ENCODE measurements at regions not wholly inside any gene's neighbourhood (a gene's known extent, or its start where the extent isn't known, plus 50 kb on each side); places are given as distances from the start of the nearest gene placed in this dataset.

GRCh38 chr14:56964895-56965294, 154.6 kb upstream of the OTX2 start:
- Histone ChIP-seq H3K79me2 (ENCODE audit: insufficient read depth, low read length) (no peaks in the 10 kb centered on the region), H4K20me1 (ENCODE audit: insufficient read depth, low read length) (no peaks in the 10 kb centered on the region)
- ATAC-seq (ENCODE audit: insufficient read depth, low read depth), result no peak

GRCh38 chr14:56963381-56963780, 153.1 kb upstream of the OTX2 start:
- Histone ChIP-seq H2AFZ (ENCODE audit: low read depth, low read length) (no peak overlapping the region), H3K9me3 (ENCODE audit: insufficient read depth, low read length, severe bottlenecking) (no peaks in the 10 kb centered on the region), H3K79me2 (ENCODE audit: insufficient read depth, low read length) (no peaks in the 10 kb centered on the region), H3K36me3 (ENCODE audit: insufficient read depth, low read length) (no peaks in the 10 kb centered on the region), H3K4me2 (ENCODE audit: insufficient read depth, low read length) (no peak overlapping the region), H3K27me3 (ENCODE audit: insufficient read depth, low read length, poor library complexity) (peaks cover 5% of the 10 kb centered on the region), H3K4me3 (ENCODE audit: low read depth in 1 of 2, low read length in 2 of 2) (no peak overlapping the region), H3K27ac (ENCODE audit: low read length) (no peak overlapping the region), H3K4me1 (ENCODE audit: insufficient read depth, low read length) (no peaks in the 10 kb centered on the region), H3K9ac (ENCODE audit: low read depth, low read length) (no peak overlapping the region), H4K20me1 (ENCODE audit: insufficient read depth, low read length) (no peaks in the 10 kb centered on the region)
- ATAC-seq (ENCODE audit: insufficient read depth, low read depth) (no peak), DNase-seq (no peak)
- no peak for TF ChIP-seq EZH2 (IDR thresholded peaks at IDR 0.05; ENCODE audit: borderline replicate concordance, low read depth, low read length, severe bottlenecking)
- no peak for TF ChIP-seq CTCF (IDR thresholded peaks at IDR 0.05; ENCODE audit: borderline replicate concordance, extremely low read depth, low read length, poor library complexity, severe bottlenecking)

More at GRCh38 chr14:56964895-56965294, 154.6 kb upstream of the OTX2 start:
- no peak overlapping the region for H3K4me2 ChIP-seq (ENCODE audit: insufficient read depth, low read length)
- H3K9me3 ChIP-seq (ENCODE audit: insufficient read depth, low read length, severe bottlenecking), result no peaks in the 10 kb centered on the region
- TF ChIP-seq EZH2 (IDR thresholded peaks at IDR 0.05; ENCODE audit: borderline replicate concordance, low read depth, low read length, severe bottlenecking) (no peak), CTCF (IDR thresholded peaks at IDR 0.05; ENCODE audit: borderline replicate concordance, extremely low read depth, low read length, poor library complexity, severe bottlenecking) (no peak)
- no peak for DNase-seq
- no peak overlapping the region for H3K4me3 ChIP-seq (ENCODE audit: low read depth in 1 of 2, low read length in 2 of 2)
- no peaks in the 10 kb centered on the region for H3K36me3 ChIP-seq (ENCODE audit: insufficient read depth, low read length)
- peaks cover 5% of the 10 kb centered on the region for H3K27me3 ChIP-seq (ENCODE audit: insufficient read depth, low read length, poor library complexity)
- no peak overlapping the region for H3K9ac ChIP-seq (ENCODE audit: low read depth, low read length)
- no peak overlapping the region for H3K27ac ChIP-seq (ENCODE audit: low read length)
- no peaks in the 10 kb centered on the region for H3K4me1 ChIP-seq (ENCODE audit: insufficient read depth, low read length)
- H2AFZ ChIP-seq (ENCODE audit: low read depth, low read length), result no peak overlapping the region

GRCh38 chr14:56962444-56963080, 152.3 kb upstream of the OTX2 start:
- no peak overlapping the region for H3K4me2 ChIP-seq (ENCODE audit: insufficient read depth, low read length)
- H2AFZ ChIP-seq (ENCODE audit: low read depth, low read length), result no peak overlapping the region
- H4K20me1 ChIP-seq (ENCODE audit: insufficient read depth, low read length), result no peaks in the 10 kb centered on the region
- H3K9me3 ChIP-seq (ENCODE audit: insufficient read depth, low read length, severe bottlenecking), result no peaks in the 10 kb centered on the region
- TF ChIP-seq EZH2 (IDR thresholded peaks at IDR 0.05; ENCODE audit: borderline replicate concordance, low read depth, low read length, severe bottlenecking) (no peak), CTCF (IDR thresholded peaks at IDR 0.05; ENCODE audit: borderline replicate concordance, extremely low read depth, low read length, poor library complexity, severe bottlenecking) (no peak)
- no peak for DNase-seq
- H3K4me3 ChIP-seq (ENCODE audit: low read depth in 1 of 2, low read length in 2 of 2), result no peak overlapping the region
- no peak for ATAC-seq (ENCODE audit: insufficient read depth, low read depth)
- H3K27me3 ChIP-seq (ENCODE audit: insufficient read depth, low read length, poor library complexity), result peaks cover 5% of the 10 kb centered on the region
- no peak overlapping the region for H3K9ac ChIP-seq (ENCODE audit: low read depth, low read length)
- H3K27ac ChIP-seq (ENCODE audit: low read length), result no peak overlapping the region
- no peaks in the 10 kb centered on the region for H3K36me3 ChIP-seq (ENCODE audit: insufficient read depth, low read length)
- no peaks in the 10 kb centered on the region for H3K79me2 ChIP-seq (ENCODE audit: insufficient read depth, low read length)
- no peaks in the 10 kb centered on the region for H3K4me1 ChIP-seq (ENCODE audit: insufficient read depth, low read length)

Data from DND-41 (cell line).